ENCODE measurements at regions not wholly inside any gene's neighbourhood (a gene's known extent, or its start where the extent isn't known, plus 50 kb on each side); places are given as distances from the start of the nearest gene placed in this dataset.

GRCh38 chr1:98385652-98386051, 275.9 kb upstream of the SNX7 start:
- H3K27me3 ChIP-seq (ENCODE audit: control insufficient read depth, insufficient read depth, low read length): no peaks in the 10 kb centered on the region
- TF ChIP-seq, protein P1, sequence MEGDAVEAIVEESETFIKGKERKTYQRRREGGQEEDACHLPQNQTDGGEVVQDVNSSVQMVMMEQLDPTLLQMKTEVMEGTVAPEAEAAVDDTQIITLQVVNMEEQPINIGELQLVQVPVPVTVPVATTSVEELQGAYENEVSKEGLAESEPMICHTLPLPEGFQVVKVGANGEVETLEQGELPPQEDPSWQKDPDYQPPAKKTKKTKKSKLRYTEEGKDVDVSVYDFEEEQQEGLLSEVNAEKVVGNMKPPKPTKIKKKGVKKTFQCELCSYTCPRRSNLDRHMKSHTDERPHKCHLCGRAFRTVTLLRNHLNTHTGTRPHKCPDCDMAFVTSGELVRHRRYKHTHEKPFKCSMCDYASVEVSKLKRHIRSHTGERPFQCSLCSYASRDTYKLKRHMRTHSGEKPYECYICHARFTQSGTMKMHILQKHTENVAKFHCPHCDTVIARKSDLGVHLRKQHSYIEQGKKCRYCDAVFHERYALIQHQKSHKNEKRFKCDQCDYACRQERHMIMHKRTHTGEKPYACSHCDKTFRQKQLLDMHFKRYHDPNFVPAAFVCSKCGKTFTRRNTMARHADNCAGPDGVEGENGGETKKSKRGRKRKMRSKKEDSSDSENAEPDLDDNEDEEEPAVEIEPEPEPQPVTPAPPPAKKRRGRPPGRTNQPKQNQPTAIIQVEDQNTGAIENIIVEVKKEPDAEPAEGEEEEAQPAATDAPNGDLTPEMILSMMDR (IDR thresholded peaks at IDR 0.05; ENCODE audit: low read depth, low read length): no peak
- H3K27ac ChIP-seq (ENCODE audit: low read depth, low read length): no peak overlapping the region
- POLR2A ChIA-PET: no interaction called here
- no peak overlapping the region for H3K4me3 ChIP-seq (ENCODE audit: low read depth, low read length)
- DNase-seq (ENCODE audit: low read depth, low spot score): no peak
- H3K9me3 ChIP-seq (ENCODE audit: control insufficient read depth, insufficient read depth, low read length): no peaks in the 10 kb centered on the region
- CTCF ChIA-PET: no interaction called here

DNA sequence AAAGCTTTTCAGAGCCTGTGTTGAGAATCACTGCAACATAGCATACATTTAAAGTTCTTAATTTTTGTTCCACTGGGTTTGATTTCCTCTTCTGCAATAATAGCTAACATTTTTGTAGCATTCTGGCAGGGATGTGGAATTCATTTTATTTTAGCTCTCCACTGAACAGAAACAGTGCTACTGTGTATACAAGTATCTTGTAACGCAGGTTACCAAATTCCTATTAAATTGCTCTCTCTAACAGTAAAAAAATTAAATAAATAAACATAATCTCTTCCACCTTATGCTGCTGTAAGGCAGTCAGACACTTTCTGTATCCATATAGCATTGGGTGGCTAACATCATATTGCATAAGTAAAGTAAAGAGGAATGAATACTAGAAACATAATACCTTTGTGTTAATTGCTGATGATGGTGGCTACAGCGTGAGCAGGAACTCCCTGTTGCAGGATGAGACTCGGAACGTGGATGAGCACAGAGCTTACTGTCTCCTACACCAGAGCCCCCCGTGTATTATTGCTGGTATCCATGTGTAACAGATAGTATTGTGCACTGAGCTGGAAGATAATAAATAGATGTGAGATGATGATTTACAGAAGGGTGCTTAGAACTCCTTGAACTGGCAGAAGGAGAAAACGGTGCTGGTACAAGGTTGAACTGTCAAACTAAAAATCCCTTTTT, 276.9 kb upstream of the SNX7 start:
- no peak for DNase-seq (ENCODE audit: low read depth, low spot score)
- CTCF ChIA-PET: no interaction called here
- POLR2A ChIA-PET: no interaction called here
- no peak overlapping the region for H3K4me3 ChIP-seq (ENCODE audit: low read depth, low read length)
- no peaks in the 10 kb centered on the region for H3K27me3 ChIP-seq (ENCODE audit: control insufficient read depth, insufficient read depth, low read length)
- H3K9me3 ChIP-seq (ENCODE audit: control insufficient read depth, insufficient read depth, low read length): no peaks in the 10 kb centered on the region
- H3K27ac ChIP-seq (ENCODE audit: low read depth, low read length): no peak overlapping the region
- TF ChIP-seq, protein P1 (IDR thresholded peaks at IDR 0.05; ENCODE audit: low read depth, low read length): no peak

DNA sequence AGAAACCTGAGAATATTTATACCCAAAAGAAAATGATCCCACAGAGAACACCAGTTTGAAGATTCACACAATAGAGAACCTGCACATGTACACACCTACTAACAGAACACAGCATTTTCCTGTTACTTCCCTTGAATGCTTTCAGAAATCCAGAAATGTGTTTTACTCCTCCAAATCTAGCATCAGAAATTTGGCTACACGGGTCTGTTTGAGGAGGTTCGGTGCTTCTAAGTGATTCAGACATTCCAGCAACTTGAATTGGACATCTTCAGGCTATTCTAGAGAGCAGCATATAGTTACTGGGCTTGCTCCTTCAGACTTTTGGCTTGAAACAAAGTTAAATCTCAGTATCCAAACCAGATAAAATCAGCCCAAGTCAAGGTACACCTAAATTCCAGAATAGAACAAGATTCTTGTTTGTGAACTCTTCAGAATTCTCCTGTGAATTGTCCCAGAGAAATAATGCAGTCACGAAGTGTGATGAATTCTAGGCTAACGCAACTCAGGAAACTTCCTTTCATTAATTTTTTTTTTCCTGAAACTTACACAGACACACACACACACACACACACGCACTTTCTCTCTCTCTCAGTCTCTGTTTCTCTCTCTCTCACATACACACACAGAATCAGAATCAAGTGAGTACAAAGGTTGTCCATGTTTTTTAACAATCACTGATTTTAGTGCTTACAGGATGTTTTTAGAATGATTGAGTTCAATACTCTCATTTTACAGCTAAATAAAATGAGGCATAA, 278.4 kb upstream of the SNX7 start:
- no peak for DNase-seq (ENCODE audit: low read depth, low spot score)
- Histone ChIP-seq H3K9me3 (ENCODE audit: control insufficient read depth, insufficient read depth, low read length) (no peaks in the 10 kb centered on the region), H3K27me3 (ENCODE audit: control insufficient read depth, insufficient read depth, low read length) (no peaks in the 10 kb centered on the region), H3K4me3 (ENCODE audit: low read depth, low read length) (no peak overlapping the region), H3K27ac (ENCODE audit: low read depth, low read length) (no peak overlapping the region)
- TF ChIP-seq, protein P1 (IDR thresholded peaks at IDR 0.05; ENCODE audit: low read depth, low read length): no peak
- CTCF ChIA-PET: no interaction called here
- POLR2A ChIA-PET: no interaction called here

- H3K9me3 ChIP-seq (ENCODE audit: control insufficient read depth, insufficient read depth, low read length): no peaks in the 10 kb centered on the region
- POLR2A ChIA-PET: no interaction called here
- TF ChIP-seq, protein P1 (IDR thresholded peaks at IDR 0.05; ENCODE audit: low read depth, low read length): no peak
- CTCF ChIA-PET: no interaction called here
- H3K27ac ChIP-seq (ENCODE audit: low read depth, low read length): no peak overlapping the region
- no peaks in the 10 kb centered on the region for H3K27me3 ChIP-seq (ENCODE audit: control insufficient read depth, insufficient read depth, low read length)
- no peak for DNase-seq (ENCODE audit: low read depth, low spot score)
- no peak overlapping the region for H3K4me3 ChIP-seq (ENCODE audit: low read depth, low read length)
These were observed 278.9 kb upstream of the SNX7 start for GRCh38 chr1:98382586-98382985.

DNA sequence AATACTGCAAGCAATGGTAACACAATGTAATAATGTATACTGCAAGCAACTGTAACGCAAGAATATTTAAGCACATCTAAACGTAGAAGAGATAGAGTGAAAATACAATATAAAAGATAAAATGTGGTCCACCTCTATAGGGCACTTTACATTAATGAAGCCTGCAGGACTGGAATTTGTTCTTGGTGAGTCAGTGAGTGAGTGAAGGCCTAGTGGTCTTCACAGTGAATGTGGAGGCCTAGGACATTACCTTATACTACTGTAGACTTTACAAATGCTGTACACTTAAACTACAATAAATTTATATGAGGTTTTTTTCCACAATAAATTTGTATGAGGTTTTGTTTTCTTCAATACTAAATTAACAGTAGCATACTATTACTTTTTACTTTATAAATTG, 287.4 kb upstream of the SNX7 start:
- ChIA-PET POLR2A (no interaction called here), CTCF (no interaction called here)
- no peak overlapping the region for H3K27ac ChIP-seq (ENCODE audit: low read depth, low read length)
- no peak overlapping the region for H3K4me3 ChIP-seq (ENCODE audit: low read depth, low read length)
- TF ChIP-seq, protein P1 (IDR thresholded peaks at IDR 0.05; ENCODE audit: low read depth, low read length): no peak
- DNase-seq (ENCODE audit: low read depth, low spot score): no peak
- no peaks in the 10 kb centered on the region for H3K9me3 ChIP-seq (ENCODE audit: control insufficient read depth, insufficient read depth, low read length)
- H3K27me3 ChIP-seq (ENCODE audit: control insufficient read depth, insufficient read depth, low read length): no peaks in the 10 kb centered on the region
